ENCODE measurements at regions not wholly inside any gene's neighbourhood (a gene's known extent, or its start where the extent isn't known, plus 50 kb on each side); places are given as distances from the start of the nearest gene placed in this dataset.

GRCh38 chr4:74603186-74603585 is 158.2 kb downstream of the AREG start:
- TF ChIP-seq, protein P1, sequence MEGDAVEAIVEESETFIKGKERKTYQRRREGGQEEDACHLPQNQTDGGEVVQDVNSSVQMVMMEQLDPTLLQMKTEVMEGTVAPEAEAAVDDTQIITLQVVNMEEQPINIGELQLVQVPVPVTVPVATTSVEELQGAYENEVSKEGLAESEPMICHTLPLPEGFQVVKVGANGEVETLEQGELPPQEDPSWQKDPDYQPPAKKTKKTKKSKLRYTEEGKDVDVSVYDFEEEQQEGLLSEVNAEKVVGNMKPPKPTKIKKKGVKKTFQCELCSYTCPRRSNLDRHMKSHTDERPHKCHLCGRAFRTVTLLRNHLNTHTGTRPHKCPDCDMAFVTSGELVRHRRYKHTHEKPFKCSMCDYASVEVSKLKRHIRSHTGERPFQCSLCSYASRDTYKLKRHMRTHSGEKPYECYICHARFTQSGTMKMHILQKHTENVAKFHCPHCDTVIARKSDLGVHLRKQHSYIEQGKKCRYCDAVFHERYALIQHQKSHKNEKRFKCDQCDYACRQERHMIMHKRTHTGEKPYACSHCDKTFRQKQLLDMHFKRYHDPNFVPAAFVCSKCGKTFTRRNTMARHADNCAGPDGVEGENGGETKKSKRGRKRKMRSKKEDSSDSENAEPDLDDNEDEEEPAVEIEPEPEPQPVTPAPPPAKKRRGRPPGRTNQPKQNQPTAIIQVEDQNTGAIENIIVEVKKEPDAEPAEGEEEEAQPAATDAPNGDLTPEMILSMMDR (conservative IDR thresholded peaks at IDR 0.05; ENCODE audit: low read length), result no peak
- no peak for TF ChIP-seq EZH2phosphoT487 (IDR thresholded peaks at IDR 0.05; ENCODE audit: borderline replicate concordance, low read depth, low read length)

Measured in OCI-LY7 (cell line).